ENCODE measurements at regions not wholly inside any gene's neighbourhood (a gene's known extent, or its start where the extent isn't known, plus 50 kb on each side); places are given as distances from the start of the nearest gene placed in this dataset.

- Histone ChIP-seq H3K9me2 (replicated peaks; ENCODE audit: control insufficient read depth, low read length) (no peaks in the 10 kb centered on the region), H3K9me3 (ENCODE audit: control insufficient read depth, insufficient read depth, low read length) (no peaks in the 10 kb centered on the region), H3K4me3 (ENCODE audit: low read length) (no peak overlapping the region), H3K27ac (ENCODE audit: low read depth, low read length) (no peak overlapping the region), H3F3A (ENCODE audit: control insufficient read depth, insufficient read depth) (no peaks in the 10 kb centered on the region), H3K27me3 (ENCODE audit: control insufficient read depth, low read length) (no peaks in the 10 kb centered on the region), H3K36me3 (ENCODE audit: control insufficient read depth, low read length) (no peaks in the 10 kb centered on the region), H3K4me2 (ENCODE audit: low read length) (no peak overlapping the region), H4K20me1 (ENCODE audit: control insufficient read depth, insufficient read depth, low read depth, low read length) (no peaks in the 10 kb centered on the region), H3K79me2 (ENCODE audit: control insufficient read depth, low read length) (no peaks in the 10 kb centered on the region), H3K4me1 (ENCODE audit: control insufficient read depth, low read length) (no peaks in the 10 kb centered on the region)
- no peak for TF ChIP-seq CTCF (IDR thresholded peaks at IDR 0.05; ENCODE audit: low read depth, low read length, poor library complexity, severe bottlenecking)
- no peak for TF ChIP-seq EZH2phosphoT487 (IDR thresholded peaks at IDR 0.05; ENCODE audit: borderline replicate concordance, low read length)
Observed at GRCh38 chr5:101689306-101689705, 606.8 kb downstream of the SLCO4C1 start.

- Histone ChIP-seq H3K9me3 (ENCODE audit: control insufficient read depth, insufficient read depth, low read length) (no peaks in the 10 kb centered on the region), H3K36me3 (ENCODE audit: control insufficient read depth, low read length) (no peaks in the 10 kb centered on the region), H4K20me1 (ENCODE audit: control insufficient read depth, insufficient read depth, low read depth, low read length) (no peaks in the 10 kb centered on the region), H3K79me2 (ENCODE audit: control insufficient read depth, low read length) (no peaks in the 10 kb centered on the region), H3K27me3 (ENCODE audit: control insufficient read depth, low read length) (no peaks in the 10 kb centered on the region), H3K4me1 (ENCODE audit: control insufficient read depth, low read length) (no peaks in the 10 kb centered on the region), H3F3A (ENCODE audit: control insufficient read depth, insufficient read depth) (no peaks in the 10 kb centered on the region), H3K4me2 (ENCODE audit: low read length) (no peak overlapping the region), H3K9me2 (replicated peaks; ENCODE audit: control insufficient read depth, low read length) (no peaks in the 10 kb centered on the region), H3K27ac (ENCODE audit: low read depth, low read length) (no peak overlapping the region), H3K4me3 (ENCODE audit: low read length) (no peak overlapping the region)
- TF ChIP-seq EZH2phosphoT487 (IDR thresholded peaks at IDR 0.05; ENCODE audit: borderline replicate concordance, low read length): no peak
- TF ChIP-seq CTCF (IDR thresholded peaks at IDR 0.05; ENCODE audit: low read depth, low read length, poor library complexity, severe bottlenecking): no peak
Observed at GRCh38 chr5:101688156-101688555, 607.9 kb downstream of the SLCO4C1 start.

- TF ChIP-seq CTCF (IDR thresholded peaks at IDR 0.05; ENCODE audit: low read depth, low read length, poor library complexity, severe bottlenecking): no peak
- no peak for TF ChIP-seq EZH2phosphoT487 (IDR thresholded peaks at IDR 0.05; ENCODE audit: borderline replicate concordance, low read length)
Observed at GRCh38 chr5:101687349-101687985, 608.6 kb downstream of the SLCO4C1 start.

More at GRCh38 chr5:101687349-101687985, 608.6 kb downstream of the SLCO4C1 start:
- H3F3A ChIP-seq (ENCODE audit: control insufficient read depth, insufficient read depth): no peaks in the 10 kb centered on the region
- H3K27me3 ChIP-seq (ENCODE audit: control insufficient read depth, low read length): no peaks in the 10 kb centered on the region
- no peak overlapping the region for H3K4me2 ChIP-seq (ENCODE audit: low read length)
- H3K4me1 ChIP-seq (ENCODE audit: control insufficient read depth, low read length): no peaks in the 10 kb centered on the region
- H3K36me3 ChIP-seq (ENCODE audit: control insufficient read depth, low read length): no peaks in the 10 kb centered on the region
- H3K9me3 ChIP-seq (ENCODE audit: control insufficient read depth, insufficient read depth, low read length): no peaks in the 10 kb centered on the region
- no peaks in the 10 kb centered on the region for H3K9me2 ChIP-seq (replicated peaks; ENCODE audit: control insufficient read depth, low read length)
- no peaks in the 10 kb centered on the region for H3K79me2 ChIP-seq (ENCODE audit: control insufficient read depth, low read length)
- no peak overlapping the region for H3K4me3 ChIP-seq (ENCODE audit: low read length)
- H3K27ac ChIP-seq (ENCODE audit: low read depth, low read length): no peak overlapping the region
- no peaks in the 10 kb centered on the region for H4K20me1 ChIP-seq (ENCODE audit: control insufficient read depth, insufficient read depth, low read depth, low read length)

All from DOHH2 (cell line).